ENCODE measurements at regions not wholly inside any gene's neighbourhood (a gene's known extent, or its start where the extent isn't known, plus 50 kb on each side); places are given as distances from the start of the nearest gene placed in this dataset.

DNA sequence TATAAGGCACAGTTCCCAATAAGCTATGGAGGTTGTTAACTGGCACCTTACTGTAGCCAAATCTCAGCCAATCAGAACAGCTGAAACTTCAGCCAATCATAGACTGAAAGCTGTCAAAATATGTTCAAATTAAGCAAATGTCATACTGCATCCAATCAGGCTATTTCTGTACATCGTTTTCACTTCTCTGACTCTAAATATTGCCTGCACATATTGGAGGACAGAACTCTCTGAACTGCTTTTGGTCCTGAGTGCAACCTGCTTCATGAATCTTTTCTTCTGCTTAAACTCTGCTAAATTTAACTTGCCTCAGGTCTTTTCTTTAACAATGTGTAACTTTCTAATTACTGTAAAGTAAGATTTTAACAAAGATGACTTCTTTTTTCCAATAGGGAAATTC, 1198.9 kb upstream of the PCDH7 start:
- no peak for DNase-seq

DNA sequence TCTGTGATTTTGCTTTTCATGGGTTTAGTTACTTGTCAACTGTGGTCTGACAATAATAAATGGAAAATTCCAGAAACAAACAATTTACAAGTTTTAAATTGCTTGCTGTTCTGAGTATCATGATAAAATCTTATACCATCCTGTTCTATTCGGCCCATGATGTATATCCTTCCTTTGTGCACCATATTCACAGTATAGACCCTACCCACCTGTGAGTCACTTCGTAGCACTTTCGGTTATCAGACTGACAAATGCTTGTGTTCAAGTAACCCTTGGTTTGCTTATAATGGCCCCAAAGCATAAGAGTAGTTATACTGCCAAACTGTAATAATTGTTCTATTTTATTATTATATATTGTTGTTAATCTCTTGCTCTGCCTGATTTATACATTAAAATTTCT, 1183.4 kb upstream of the PCDH7 start:
- DNase-seq = no peak

DNA sequence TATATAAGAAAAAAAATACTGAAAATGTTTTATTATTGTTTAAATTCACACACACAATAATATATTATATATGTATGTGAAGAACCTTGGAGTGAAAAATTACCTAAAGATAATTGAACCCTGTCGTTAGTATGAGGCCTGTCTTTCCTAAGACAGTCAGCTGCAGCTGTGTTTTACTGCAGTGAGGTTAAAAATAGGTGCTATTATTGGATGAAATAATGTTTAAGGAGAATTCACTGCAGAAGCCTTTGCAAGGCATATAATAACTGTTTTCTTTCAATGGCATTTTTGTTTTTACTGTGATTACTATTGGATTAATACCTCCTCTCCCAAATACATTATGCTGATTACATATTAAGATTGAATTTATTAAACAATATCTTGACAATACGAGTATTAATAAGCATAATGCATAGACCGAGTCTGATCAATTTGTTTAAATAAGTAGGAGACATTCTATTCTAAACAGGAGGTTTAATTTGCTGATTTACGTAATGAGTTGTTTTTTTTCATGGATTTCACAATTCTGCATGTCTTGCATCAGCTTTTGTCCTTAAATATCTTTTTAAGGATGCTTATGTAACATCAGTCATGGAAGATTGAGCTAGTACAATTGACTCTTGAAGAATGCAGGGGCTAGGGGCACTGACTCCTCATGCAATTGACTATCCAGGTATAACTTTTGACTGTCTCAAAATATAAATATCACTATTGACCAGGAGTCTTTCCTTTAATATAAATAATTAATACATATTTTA, 1181.1 kb upstream of the PCDH7 start:
- no peak for DNase-seq

DNA sequence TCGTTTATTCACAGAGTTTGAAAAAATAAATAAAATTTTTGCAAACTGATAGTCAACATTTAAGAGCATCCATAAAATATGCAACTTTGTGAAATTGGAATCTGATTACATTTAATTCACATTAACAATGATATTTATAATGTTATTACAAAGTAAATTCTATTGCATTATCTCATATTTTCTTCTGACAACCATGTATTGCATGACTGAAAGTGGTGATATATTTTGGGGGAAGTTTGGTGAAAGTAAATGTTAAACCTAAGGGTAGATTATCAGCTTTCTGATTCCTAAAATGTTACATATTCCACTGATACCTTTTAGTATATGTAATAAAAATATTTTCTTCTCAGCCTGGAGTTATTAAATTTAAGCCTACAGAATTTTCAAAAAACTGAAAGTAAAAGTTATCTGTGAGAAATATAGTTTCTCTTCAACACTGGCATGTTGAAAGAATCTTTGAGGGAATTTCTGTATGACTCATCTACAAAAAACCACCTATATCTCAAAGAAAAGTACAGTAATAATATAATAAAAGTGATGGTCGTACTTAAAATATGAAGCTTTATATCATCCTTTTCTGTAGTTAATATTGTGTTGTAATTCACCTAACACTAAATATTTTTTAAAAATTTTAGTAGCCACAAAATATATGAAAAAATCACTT, 1179.6 kb upstream of the PCDH7 start:
- DNase-seq = no peak

DNA sequence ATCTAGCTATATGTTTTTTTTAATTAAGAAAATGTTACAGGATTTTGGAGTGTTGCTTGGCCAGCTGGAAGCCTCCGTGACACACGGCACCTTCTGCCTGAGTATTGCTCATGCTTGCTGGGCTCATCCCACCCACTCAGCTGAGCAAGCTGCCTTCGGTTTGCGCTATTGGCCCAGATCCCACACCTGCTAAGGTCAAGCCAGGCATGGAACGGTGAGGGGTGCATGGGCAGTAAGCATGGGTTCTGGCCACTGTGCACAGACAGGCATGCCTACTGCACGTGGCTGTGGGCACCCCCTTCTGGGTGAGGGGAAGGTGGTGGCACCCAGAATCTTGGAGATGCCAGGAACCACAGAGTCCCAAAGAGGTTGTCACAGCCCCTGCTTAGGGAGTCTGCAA, 1178.4 kb upstream of the PCDH7 start:
- DNase-seq = no peak

DNA sequence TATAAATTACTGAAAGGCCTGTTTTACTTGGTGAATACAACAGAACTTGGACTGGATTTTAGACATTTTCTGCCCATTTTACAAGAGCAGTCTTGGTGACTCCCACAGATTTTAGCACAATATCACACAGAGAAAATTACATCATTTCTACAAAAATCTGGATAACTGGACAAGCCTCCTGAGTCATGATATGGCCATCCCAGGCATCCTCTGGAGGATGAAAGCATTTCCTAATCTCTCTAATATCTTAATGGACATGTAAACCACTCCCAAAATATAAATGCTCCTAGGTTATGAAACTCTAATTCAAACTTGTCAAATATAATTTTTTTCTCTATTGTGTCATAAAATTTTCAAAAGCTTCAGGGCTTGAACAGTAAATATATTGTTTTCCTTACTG, 1170.8 kb upstream of the PCDH7 start:
- DNase-seq = no peak

DNA sequence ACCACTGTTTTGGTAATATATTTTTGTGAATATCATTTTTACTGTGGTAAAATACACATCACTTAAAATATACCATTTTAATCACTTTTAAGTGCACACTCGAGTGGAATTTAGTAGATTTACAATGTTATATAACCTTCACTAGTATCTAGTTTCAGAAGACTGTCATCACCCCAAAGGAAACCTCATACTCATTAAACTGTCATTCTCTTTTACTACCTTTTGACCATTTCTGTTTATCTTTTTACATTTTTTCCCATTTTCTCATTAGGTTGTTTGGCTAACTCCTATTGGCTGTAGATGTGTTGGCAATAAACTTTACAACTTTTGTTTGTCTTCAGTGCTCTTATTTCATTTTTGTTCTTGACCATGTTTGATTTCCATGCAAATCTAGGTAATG, 1168.3 kb upstream of the PCDH7 start:
- no peak for DNase-seq

DNA sequence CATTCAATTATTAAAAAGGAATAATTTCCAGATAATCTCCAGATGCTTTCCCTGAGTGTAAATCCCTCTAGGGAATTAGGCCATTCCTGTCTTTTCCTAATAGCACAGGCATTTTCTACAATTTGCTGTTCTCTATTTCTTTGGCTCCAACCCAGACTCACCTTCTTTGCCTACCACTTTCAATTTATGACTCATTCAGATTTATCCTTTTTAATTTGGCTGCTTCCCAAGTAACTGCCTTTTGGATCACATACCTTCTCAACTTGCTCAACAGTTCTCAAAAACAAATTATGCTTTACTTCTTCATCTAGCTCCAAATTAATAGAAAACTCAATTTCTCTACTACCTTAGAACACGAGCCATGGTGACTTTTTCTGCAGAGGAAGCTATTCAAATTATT, 1166.3 kb upstream of the PCDH7 start:
- DNase-seq = no peak

DNA sequence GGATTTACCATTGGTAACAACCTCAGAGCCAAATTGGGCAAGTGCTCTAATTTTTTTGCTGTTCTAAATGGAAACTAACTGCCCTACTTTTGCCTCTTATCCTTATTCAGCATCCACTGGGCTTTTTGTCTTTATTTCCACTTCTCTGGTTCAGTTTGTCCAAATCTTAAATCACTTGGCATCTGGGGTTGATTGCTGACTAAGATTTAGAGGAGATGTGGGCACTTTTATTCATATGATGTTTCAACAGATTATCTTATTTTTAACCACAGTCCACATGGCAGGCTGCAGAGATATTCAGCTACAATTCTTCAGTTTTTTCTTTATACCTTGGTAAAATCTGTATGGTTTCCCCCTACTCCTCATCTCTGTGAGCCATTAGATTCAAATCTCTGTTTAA, 1161.4 kb upstream of the PCDH7 start:
- DNase-seq = no peak

DNA sequence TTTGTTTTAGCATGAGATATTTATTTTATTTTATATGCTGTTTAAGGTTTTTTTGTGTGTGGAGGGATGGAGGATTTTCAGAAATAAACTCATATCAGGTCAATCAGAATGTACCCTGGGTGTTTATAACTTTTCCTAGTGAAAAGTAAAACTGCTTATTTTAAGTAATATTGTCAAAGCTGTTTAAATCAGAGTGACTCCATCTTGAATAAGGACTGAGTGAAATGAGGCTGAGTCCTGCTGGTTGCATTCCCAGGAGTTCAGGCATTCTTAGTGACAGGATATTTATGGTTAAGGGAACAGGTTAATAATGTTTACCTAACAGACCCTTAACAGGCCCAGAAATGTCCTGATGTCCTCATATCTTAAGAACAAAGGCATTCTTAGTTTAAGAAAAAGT, 1160.9 kb upstream of the PCDH7 start:
- no peak for DNase-seq

DNA sequence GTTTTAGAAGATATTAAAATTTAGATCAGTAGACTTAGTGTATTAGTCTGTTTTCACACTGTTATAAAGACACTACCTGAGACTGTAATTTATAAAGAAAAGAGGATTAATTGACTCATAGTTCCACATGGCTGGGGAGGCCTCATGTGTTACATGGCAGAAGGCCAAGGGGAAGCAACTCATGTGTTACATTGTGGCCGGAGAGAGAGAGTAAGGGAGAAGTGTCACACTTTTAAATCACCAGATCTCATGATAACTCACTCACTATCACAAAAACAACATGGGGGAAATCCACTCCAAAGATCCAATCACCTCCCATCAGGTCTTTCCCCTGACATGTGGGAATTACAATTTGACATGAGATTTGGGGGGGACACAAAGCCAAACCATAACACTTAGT, 1159.7 kb upstream of the PCDH7 start:
- no peak for DNase-seq

DNA sequence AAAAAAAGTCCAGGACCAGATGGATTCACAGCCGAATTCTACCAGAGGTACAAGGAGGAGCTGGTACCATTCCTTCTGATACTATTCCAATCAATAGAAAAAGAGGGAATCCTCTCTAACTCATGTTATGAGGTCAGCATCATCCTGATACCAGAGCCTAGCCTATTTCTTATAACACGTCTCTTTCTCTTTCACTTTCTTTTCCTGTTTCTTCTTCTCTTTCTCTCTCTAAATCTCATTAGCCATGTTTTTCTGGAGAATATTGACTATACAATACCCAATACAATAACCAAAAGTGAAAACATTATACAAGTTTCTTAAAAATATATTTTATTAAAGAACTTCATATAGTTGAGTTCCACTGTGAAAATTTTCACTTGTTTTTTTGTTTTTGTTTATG, 1154.9 kb upstream of the PCDH7 start:
- no peak for DNase-seq

DNA sequence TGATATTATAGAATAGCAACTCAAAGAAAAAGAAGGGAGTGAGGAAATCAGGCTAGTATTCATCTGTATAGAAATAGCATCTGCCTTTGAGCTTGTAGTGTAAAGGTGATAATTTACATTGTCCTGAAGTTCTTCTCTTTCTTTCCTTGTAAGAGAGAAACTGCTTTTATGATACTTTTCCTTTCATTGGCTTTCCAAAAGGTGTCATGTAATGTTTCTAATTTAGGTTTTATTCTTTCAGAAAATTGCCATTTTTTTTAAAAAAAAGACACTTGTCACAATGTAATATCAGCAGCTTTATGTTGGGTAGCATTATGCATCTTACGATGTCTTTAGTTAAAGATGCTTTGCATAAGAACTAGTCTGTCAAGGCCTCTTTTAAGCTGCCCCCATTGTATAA, 1153.8 kb upstream of the PCDH7 start:
- no peak for DNase-seq

DNA sequence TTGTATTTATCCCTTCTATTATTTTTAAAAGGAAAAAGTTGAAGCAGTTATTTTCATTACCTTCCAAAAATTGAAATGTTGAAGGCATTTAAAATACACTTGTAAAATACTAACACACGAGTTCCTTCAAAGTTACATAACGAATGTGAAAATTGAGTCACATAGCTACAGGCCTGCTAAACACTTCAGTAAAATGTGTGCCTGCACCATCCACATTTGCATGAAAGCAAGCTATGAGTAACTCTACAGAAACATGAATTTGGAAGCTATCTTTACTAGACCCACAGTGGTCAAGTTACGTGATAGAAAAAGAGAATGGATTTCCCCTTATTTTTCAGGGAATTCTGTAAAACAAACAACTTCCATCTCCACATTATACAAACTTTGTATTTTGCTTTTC, 1148.8 kb upstream of the PCDH7 start:
- no peak for DNase-seq

DNA sequence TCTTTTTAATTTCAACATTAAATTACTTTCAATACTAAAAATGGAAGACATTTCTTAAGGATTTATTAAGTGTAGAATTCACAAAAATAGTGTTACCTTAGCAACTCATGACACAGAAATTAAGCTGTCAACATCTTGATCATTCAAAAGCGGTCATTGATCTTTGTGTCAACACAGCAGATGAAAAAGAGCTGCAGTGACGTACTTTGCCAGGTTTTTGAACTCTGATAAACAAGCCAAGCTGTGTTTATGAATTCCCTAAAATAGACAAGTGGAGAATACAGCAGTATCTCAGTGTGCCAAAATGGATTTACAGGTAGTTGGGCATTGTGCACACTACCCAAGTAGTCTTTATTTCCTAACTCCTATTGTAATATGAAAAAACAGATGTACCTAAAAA, 1141.8 kb upstream of the PCDH7 start:
- DNase-seq = no peak

DNA sequence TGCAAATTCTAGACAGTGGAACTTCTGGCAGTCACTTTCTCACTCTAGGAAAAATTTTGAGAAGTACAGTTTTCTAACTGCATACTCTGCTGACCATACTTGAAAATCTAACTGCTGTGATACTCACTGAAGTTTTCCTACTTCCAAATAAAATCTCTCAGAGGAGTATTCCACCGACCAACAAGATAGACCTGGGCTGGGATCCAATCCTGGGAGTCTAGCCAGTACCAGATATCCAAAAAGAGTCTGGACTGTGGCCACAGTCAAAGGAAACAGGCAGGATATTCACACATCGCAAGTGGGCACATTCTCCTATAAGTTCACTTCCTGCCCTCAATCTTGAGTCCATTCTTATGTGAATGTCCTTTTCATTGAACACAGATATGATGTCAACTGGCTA, 1138.7 kb upstream of the PCDH7 start:
- peak; percentile 16 for DNase-seq

DNA sequence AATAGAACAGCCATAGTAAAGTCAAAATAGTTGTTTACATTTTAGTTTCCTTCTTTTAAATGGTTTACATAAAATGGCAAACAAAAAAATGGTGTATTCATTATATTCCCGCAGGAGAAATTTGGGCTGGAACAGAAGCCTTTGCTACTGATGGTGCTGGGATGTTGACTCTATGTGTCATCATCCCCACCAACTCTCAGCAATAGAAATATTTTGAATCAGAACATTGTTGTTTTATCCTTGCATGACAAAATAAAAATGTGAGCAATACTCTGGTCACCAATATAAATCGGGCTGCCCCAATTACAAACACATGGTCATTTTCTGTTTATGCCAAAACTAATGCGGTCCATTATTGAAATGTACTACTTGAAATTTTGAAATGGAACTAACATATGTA, 1131.6 kb upstream of the PCDH7 start:
- no peak for DNase-seq

DNA sequence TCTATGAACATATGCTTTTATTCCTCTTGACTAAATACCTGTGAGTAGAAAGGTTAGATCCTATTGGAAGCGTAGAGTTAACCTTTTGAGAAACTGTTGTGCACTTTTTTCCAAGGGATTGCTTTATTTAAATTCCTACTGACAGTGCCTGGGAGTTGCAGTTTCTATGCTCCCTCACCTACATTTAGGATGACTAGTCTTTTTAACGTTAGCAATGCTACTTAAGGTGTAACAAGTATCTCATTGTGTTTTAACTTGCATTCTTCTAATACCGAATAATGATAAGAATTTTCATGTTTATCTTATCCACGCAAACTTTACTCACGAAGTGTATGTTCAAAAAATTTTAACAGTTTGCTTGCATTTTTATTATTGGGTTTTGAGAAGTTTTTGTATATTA, 1123.9 kb upstream of the PCDH7 start:
- no peak for DNase-seq

DNA sequence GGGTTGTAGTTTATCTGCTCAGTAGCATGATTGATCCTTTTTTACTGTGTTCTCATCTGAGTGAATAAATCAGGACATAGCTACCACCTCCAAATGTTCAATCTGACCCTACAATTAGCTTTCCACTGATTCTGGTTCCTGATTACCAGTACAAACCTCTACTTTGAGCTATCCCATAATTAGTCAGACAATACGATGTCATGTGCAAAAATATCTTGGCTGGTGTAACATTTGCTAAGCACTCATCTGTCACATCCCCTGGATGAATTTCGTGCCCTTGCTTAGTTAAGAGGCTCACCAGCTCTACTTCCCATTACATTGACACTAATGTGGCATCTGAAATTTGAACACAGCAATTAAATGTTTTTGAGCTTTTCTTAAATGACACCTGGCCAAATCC, 1101.0 kb upstream of the PCDH7 start:
- DNase-seq = no peak

DNA sequence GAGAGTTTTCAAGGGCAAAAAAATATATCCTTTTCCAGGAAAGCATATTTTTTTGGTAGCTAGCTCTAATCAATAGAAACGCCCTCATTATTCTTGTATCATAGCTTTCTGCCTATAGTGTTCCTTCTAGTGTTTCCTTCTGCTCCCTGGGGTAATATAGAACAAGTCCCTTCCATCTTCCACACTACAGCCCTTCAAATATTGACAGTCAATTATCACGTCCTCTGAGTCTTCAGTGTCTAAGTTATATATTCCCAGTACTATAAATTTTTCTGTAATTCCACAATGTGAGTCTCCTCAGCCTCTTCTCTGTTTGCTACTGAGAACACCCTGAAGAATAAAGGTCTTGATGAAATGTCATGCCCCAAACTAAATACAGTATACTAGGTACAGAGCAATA, 1088.0 kb upstream of the PCDH7 start:
- no peak for DNase-seq

DNA sequence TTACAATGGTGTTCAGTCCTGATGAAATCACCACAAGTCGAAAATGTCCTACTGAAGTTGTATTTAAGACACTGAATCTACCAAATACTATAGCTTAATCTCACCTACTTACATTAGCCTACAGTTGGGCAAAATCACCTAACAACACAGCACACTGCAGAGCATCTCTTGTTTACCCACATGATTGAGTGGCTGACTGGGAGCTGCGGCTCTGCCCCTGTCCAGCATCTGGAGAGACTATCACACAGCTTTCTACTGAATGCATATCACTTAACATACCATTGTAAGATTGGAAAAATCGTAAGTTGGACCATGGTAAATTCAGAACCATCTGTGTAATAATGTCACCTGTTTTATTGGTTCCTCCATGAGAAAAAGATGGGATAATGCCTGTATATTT, 1083.2 kb upstream of the PCDH7 start:
- no peak for DNase-seq

DNA sequence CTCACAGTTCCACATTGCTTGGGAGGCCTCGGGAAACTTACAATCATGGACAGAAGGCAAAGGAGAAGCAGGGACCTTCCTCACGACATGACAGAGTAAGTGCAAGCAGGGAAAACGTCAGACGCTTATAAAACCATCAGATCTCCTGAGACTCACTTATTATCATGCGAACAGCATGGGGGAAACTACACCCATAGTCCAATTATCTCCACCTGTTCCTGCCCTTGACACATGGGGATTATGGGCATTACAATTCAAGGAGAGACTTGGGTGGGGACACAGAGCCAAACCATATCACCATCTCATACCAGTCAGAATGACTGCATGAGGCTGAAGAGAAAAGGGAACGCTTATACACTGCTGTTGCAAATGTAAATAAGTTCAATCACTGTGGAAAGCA, 1066.9 kb upstream of the PCDH7 start:
- no peak for DNase-seq

DNA sequence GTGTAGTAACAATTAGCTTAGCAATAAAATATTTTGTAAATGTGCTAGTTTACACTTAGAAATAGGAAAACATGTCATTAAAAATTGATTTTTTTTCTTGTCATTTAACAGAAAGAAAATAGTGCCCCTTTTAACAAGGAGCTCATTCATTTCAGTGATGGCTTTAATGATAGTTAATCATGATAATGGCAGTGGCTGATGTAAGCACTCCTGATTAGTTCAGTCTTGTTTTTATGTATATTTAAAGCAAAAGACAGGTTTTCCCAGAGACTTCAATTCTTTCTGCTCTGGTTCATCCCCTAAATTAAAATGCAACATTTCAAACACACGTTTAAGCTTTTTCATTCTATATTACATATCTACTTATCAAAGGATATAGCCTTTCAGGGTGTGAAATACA, 1039.5 kb upstream of the PCDH7 start:
- no peak for DNase-seq

DNA sequence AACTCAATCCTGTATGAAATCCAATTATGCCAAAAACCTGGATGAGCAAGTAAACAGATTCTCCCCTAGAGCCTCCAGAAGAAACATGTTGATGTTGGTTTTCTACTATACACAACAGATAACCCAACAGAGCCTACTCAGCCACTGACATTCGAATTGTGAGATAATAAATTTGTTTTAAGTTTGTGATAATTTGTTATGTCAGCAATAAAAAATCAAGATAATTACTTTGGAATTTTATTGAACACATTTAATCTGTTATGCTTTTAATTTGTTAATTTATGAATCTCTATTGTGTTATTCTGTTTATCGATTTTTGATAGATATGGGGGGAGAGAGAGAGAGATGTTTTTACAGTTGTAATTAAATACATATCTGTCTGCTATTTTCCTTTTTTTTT, 1016.1 kb upstream of the PCDH7 start:
- no peak for DNase-seq

DNA sequence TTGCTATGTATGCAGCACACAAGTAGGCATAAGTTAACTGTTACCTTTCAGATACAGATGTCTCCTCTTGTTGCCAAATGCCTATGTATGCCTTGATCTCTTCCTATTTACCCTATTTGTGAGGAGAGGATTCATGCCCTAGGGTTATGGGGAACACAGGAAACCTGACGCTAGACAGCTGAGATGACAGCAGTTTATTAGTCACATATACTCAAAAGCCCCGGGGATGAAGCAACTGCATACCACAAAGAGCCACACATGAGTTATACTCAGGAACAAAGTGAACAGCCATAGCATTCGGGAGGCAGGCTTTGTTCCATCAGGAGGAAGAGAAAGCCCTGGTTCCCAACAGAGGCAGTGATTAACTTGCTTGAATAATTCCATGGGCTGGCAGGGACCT, 1011.7 kb upstream of the PCDH7 start:
- DNase-seq = no peak
